HG02571 (cell line): ENCODE measurements at regions not wholly inside any gene's neighbourhood (a gene's known extent, or its start where the extent isn't known, plus 50 kb on each side); places are given as distances from the start of the nearest gene placed in this dataset.

ENCODE experiments used
- ATAC-seq: cut with Tn5 transposase; IDR thresholded peaks from one replicate; pipeline ENCODE4 v1.9.1; 2021; ENCODE audit warnings: mild to moderate bottlenecking, moderate library complexity; ENCODE audit not compliant: unreplicated experiment

GRCh38 chr2:33777786-33778185, 178.7 kb upstream of the FAM98A start:
- no peak for ATAC-seq

GRCh38 chr2:33775306-33775705, 176.2 kb upstream of the FAM98A start:
- ATAC-seq: no peak

- no peak for ATAC-seq
Observed at GRCh38 chr2:33770023-33770422, 170.9 kb upstream of the FAM98A start.

GRCh38 chr2:33766175-33766574, 167.1 kb upstream of the FAM98A start:
- ATAC-seq: no peak

- no peak for ATAC-seq
Observed at GRCh38 chr2:33765122-33765521, 166.0 kb upstream of the FAM98A start.

- no peak for ATAC-seq
Observed at GRCh38 chr2:33764551-33764950, 165.5 kb upstream of the FAM98A start.

- no peak for ATAC-seq
Observed at GRCh38 chr2:33763671-33764310, 164.7 kb upstream of the FAM98A start.

GRCh38 chr2:33762636-33763035, 163.5 kb upstream of the FAM98A start:
- no peak for ATAC-seq

- no peak for ATAC-seq
Observed at GRCh38 chr2:33746208-33746800, 147.2 kb upstream of the FAM98A start.

- ATAC-seq: no peak
Observed at GRCh38 chr2:33735096-33735495, 136.0 kb upstream of the FAM98A start.

- no peak for ATAC-seq
Observed at GRCh38 chr2:33730804-33731203, 131.7 kb upstream of the FAM98A start.

- no peak for ATAC-seq
Observed at GRCh38 chr2:33730193-33730592, 131.1 kb upstream of the FAM98A start.

- no peak for ATAC-seq
Observed at GRCh38 chr2:33729353-33729752, 130.3 kb upstream of the FAM98A start.

- no peak for ATAC-seq
Observed at GRCh38 chr2:33728106-33728505, 129.0 kb upstream of the FAM98A start.

GRCh38 chr2:33727361-33728032, 128.4 kb upstream of the FAM98A start:
- ATAC-seq: no peak

GRCh38 chr2:33726415-33726814, 127.3 kb upstream of the FAM98A start:
- no peak for ATAC-seq

GRCh38 chr2:33723329-33723728, 124.2 kb upstream of the FAM98A start:
- no peak for ATAC-seq

GRCh38 chr2:33719067-33719466, 120.0 kb upstream of the FAM98A start:
- ATAC-seq: no peak

- ATAC-seq: no peak
Observed at GRCh38 chr2:33712674-33713073, 113.6 kb upstream of the FAM98A start.

- no peak for ATAC-seq
Observed at GRCh38 chr2:33709951-33710350, 110.9 kb upstream of the FAM98A start.

GRCh38 chr2:33707312-33707711, 108.2 kb upstream of the FAM98A start:
- ATAC-seq: no peak

- no peak for ATAC-seq
Observed at GRCh38 chr2:33706410-33706809, 107.3 kb upstream of the FAM98A start.
